Endometrium (tissue), 2 donors: ENCODE measurements at regions not wholly inside any gene's neighbourhood (a gene's known extent, or its start where the extent isn't known, plus 50 kb on each side); places are given as distances from the start of the nearest gene placed in this dataset.
"Not testable (repeated sequence)": the region's sequence is repeated elsewhere in the genome, so short reads cannot be mapped to it uniquely, and the experiment has no call there.

ENCODE experiments used
- FAIRE-seq: peaks from 2 replicates; lab custom pipeline; 2012; peaks lifted over from hg19 to GRCh38; lab: Jason Lieb, UNC
- donor health status: control.
- donor health status: control.

DNA sequence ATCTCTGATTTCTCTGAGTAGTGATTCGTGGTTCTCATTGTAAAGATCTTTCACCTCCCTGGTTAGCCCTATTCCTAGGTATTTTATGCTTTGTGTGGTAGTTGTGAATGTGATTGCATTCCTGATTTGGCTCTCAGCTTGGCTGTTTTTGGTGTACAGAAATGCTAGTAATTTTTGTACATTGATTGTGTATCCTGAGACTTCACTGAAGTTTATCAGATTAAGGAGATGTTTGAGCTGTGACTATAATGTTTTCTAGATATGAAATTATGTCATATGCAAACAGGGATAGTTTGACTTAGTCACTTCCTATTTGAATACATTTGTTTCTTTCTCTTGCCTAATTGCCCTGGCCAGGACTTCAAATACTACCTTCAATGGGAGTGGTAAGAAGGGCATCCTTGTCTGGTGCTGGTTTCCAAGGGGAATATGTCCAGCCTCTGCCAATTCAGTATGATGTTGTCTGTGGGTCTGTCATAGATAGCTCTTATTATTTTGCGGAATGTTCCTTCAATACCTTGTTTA, 251.9 kb upstream of the ZNF804A start:
- no peak for FAIRE-seq

DNA sequence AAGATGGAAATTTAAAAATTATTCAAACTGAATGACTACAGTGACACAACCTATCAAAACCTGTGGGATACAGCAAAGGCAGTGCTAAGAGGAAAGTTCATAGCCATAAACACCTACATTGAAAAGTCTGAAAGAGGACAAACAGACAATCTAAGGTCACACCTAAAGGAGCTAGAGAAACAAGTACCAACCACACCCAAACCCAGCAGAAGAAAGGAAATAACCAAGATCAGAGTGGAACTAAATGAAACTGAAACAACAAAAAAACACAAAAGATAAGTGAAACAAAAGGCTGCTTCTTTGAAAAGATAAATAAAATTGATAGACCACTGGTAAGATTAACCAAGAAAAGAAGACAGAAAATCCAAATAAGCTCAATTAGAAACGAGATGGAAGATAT, 247.2 kb upstream of the ZNF804A start:
- FAIRE-seq = no peak

DNA sequence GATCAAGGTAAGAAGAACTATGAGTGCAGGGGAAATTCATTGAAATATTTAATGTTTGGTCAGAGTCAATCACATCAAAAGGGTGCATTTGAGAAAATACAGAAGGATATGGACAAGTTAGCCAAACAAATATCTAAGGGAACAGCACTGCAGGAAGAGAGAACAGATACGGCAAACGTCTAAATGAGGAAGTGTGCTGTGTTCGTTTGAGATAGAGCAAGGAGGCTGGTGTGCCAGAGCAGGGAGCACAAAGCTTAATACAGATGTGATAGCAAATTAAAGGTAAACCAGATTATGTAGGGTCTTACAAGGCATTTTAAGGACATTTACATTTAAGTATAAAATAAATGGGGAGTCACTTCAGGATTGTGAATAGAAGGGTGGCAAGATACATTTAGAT, 241.3 kb upstream of the ZNF804A start:
- no peak for FAIRE-seq

DNA sequence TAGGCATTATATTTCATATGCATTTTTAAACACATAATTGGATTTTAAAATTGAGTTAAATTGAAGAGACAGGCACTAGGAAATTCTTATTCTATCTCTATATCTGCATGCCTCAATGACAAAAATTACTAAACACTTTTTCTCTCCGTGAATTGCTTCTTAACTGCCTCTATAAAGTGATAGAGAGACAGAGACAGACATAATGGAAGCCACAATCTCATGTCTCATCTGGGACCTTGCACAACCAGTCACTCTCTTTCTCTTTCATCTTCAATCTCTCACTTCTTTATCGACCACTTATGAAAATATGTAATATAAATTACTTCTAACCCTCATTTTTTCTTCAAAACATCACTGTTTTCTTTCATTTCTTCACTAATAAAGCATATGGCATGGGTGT, 238.9 kb upstream of the ZNF804A start:
- no peak for FAIRE-seq

DNA sequence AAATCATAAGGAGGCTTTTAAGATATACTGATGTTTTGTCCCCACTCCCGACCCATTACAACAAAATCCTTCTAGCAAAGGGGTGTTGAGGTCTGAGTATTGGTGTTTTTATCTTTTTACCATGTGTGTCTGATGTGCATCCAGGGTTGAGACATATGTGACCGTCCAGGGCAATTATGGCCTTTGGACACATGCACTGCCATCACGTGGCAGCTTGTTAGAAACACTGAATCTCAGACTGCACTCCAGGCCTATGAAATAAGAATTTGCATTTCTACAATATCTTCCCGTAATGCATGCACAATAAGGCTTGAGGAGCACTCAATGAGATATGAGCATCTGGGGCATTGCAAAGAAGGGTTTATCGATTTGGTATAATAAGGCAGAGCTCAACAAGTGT, 235.1 kb upstream of the ZNF804A start:
- no peak for FAIRE-seq

DNA sequence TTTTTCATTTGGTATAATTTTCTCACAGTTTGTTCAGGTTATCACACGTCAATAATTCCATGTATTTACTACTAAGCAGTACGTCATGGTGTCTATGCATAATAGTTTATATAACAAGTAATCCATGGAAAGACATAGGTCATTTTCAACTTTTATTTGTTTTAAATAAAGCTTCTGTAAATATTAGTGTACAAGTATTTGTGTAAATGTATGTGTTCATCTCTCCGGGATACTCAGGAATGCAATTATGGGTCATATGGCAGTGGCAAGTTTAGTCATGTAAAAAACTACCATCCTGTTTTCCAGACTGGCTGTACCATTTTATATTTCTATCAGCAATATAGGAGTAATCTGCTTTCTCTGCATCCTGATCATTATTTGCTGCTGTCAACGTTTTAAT, 231.1 kb upstream of the ZNF804A start:
- no peak for FAIRE-seq

DNA sequence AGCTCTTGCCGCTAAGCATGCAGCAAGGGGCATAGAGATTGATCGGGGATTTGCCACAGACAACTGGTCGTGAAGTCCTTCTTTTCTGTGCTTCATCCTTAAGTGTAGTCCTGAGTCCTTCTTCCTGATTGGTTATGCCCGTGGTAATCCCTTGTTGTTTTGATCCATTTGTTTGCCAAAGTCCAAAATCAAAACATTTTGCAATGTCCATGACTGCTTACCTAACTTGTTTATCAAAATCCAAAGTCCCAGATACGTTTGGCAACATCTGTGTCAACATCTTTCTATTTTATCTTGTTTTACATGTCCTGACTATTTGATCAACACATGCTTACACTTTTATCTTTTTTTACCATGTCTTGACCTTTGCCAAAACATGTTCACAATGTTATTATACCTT, 229.0 kb upstream of the ZNF804A start:
- FAIRE-seq = no peak

DNA sequence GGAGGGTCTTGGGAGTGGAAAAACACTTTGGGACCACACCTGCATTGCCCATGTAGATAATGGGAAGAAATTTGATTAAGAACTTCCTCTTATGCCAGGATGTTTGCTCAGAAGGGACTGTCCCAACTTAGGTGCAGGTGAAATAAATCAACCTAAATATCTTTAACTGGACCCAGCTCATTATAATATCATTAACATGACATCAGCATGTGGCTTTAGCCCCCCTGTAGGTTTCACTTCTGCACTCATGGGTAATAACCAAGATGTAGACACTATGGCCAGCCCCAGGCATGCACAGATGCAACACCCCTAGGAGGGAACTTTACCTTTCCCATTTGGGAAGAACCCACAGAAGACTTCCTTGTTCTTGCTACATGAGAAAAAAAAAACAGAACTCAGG, 227.4 kb upstream of the ZNF804A start:
- FAIRE-seq = no peak

DNA sequence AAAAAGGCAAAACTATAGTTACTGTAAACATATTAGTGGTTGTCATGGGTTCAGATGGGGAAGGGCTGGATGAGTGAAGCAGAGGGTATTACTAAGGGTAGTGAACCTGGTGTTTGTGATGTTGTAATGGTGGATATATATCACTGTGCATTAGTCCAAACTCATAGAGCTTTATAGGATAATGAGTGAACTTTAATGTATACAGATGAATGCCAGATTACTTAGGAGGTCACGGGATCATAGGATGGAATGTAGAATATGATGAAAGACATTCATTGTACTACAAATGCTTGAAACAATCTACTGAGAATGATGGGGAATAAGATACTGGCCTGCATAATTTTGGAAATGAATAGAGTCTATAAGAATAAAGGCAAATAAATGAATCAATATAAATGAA, 226.7 kb upstream of the ZNF804A start:
- no peak for FAIRE-seq

DNA sequence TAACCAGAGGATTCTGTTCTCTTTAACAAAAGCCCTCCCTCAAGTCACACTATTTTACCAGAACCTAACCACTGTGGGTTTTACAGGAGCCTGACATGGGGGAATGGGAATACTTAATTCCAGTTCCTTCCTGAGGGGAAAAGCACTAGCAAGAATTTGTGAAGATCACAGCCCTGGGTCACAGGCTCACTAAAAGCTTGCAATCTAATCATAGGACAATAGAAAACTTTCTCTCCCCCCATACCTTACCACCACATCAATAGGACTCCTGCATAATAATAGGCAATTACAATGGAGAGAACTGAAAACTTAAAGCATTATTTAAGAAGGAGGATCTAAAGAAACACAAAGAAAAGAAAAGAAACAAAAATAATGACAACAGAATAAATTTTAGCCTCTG, 225.8 kb upstream of the ZNF804A start:
- no peak for FAIRE-seq

DNA sequence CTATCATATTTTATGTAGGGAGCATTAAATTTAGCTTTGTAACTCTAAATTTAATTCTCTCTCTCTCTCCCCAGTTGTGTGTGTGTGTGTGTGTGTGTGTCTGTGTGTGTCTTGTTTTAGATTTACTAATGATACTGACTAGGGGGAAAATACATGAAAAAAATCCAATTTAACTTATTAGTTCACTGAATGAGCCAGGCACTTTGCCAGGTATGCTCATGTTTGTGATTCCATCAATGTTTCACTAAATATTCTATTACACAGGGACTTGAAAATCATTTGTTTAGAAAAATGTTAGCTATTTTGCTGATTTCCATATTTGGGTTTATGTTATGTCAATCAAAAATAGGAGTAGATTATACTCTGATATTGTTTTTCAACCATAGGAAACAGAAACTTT, 203.7 kb upstream of the ZNF804A start:
- no peak for FAIRE-seq

DNA sequence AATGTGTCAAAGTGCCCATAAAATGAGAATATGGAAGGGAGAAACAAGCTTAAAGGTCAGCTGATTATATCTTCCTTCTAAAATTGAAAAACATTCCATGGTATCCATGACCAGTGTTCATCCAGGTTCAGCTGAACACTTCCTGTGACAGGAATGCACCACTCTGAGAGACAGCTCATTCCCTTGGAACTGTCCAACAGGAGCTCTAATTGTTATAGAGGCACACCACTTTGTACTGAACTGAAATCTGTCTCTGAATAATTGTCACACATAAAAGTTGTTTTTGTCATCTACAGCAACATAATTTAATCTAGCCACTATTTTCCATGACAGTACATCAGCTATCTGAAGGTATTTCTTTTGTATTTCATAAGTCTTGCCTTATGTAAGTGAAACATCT, 195.9 kb upstream of the ZNF804A start:
- no peak for FAIRE-seq

DNA sequence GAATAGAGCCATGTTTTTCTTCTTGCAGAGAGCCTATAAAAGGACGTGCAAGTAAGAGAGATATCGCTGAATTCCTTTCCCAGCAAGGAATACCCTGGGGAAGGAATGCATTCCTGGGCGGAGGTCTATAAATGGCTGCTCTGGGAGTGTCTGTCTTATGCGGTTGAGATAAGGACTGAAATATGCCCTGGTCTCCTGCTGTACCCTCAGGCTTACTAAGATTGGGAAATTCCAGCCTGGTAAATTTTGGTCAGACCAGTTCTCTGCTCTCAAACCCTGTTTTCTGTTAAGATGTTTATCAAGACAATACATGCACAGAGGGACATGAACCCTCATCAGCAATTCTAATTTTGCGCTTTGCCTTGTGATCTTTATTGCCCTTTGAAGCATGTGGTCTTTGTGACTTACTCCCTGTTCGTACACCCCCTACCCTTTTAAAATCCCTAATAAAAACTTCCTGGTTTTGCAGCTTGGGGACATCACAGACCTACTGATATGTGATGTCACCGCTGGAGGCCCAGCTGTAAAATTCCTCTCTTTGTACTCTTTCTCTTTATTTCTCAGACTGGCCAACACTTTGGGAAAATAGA, 191.2 kb upstream of the ZNF804A start:
- FAIRE-seq = not testable (repeated sequence)

DNA sequence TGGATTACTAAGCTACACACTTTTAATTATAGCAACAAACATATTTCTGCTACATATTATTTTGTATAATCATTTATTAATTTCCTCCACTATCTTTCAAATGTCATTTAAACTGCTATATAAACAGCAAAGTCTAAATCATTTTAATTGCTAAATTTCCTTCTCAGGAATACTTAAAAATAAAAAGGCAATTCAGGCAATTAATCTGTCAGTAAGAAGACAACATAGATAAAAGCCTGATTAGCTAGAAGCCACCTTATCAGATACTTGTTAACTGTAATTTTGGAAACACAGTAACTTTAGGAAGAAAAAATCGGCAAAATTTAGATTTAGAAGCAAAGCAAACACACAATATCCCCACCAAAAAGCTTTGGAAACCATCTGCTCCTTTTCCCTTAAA, 188.2 kb upstream of the ZNF804A start:
- FAIRE-seq = no peak

DNA sequence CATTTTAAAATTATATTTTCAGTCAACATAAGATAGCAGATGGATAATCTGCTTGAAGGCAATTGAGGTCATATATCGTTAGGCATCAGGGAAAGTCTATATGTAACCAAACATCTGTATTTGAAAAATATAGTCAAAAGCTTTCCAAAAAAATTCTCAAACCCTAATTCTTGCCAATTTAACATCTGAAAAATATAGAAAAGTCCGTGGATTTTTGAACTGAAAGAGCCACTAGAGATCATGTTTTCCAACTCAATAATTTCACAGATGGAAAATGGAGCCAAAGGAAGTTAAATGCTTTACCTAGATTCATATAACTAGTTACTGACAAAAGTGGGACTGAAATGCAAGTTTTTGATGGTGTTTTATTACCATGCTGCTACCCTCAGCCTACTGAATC, 185.1 kb upstream of the ZNF804A start:
- no peak for FAIRE-seq

DNA sequence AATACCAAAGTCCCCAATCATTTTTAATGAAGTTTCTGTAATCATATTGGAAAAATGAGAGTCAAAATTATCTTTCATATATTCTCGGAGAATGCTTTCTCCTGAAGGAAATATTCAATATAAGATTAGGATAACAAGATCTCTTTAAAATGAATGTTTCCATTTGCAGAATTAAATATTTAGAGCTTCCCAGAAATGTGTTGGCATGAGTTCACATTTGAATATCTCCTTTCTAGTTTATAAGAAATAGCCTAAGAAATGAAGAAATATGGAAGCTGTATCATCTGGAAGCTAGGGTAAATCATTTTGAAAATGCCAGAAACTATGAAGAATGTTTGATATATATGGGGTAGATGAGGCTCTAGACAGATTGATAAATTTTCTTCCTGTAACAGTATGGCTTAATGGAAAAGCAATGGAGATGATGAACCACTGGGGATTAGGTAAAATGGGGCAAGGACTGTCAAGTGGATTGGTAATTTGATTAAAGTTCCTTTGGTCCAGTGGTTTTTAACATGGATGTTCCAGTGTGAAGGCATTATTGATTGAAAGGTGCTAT, 184.6 kb upstream of the ZNF804A start:
- no peak for FAIRE-seq

DNA sequence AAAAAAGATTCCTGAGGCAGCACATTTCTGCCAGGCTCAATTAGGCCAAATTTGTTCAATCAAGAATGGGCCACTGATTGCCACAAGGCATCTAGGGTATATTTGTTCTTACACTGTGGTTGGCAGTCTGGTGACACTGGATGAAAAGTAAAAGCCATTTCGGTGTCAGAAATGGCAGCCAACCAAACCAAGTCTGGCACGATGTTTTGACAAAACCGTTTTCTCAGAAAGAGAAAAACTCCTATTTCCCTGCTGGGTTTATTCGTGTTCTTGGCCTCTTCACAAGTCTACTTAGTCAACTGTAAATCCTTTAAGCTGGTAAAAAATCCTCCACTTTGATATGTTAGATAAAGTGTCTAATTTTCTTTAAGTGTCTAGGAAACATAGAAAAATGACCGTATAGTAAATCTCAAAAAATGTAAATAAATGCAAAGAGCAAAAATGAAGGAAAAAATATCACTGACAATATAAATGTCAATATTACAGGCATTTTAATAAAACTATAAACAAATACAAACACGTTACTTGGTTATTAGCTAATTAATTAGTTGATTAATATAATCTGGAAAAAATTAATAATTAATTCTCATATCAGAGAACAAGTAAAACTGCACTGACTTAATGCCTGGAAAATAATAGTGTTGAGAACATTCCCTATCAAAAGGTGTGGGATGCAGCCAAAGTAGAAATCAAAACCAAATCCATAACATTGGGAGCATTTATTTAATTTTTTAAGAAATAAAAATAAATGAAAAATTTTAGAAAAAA, 182.0 kb upstream of the ZNF804A start:
- FAIRE-seq = no peak

DNA sequence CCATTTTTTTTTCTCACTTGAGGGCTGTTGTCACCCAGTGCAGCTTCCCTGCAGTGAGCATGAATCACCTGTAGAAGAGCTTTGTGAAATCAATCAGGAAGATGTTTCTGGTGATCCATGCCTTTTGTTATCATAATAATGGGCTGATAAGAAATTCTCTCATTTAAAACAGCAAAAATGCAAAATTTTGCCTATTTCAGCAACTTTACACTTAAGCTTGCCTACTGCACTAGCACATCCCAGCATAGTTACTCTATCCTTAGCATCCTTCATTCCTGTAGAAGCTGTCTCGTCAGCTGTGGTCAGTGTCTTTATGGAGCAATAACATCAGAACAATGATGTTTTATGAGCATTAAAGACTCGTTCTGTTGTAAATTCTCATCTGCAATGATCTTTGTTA, 178.6 kb upstream of the ZNF804A start:
- FAIRE-seq = no peak

DNA sequence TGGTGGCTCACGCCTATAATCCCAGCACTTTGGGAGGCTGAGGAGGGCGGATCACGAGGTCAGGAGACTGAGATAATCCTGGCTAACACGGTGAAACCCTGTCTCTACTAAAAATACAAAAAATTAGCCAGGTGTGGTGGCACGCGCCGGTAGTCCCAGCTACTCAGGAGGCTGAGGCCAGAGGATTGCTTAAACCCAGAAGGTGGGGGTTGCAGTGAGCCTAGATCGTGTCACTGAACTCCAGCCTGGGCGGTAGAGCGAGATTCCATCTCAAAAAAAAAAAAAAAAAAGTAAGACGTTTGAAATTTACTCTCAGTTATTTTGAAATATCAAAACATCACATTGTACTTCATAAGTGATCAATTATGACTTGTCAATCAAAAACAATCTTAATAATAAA, 176.9 kb upstream of the ZNF804A start:
- not testable (repeated sequence) for FAIRE-seq

DNA sequence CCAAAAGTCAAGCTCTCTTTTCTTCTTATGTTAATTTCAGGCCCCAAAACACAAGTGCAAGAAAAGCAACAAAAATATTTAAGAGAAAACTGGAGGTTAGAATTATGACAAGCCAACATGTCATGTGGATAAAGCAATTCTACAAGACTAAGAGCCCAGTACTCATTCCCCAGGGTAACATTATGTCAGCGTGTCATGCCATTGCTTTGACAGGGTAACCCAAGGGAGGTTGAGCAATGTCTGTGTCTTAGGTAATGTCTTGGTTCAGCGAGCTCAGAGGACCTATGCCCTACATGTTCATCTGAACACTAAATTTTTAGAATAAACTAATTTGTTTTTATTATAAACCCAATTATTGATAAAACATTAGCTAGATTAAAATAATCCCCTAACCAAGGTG, 173.2 kb upstream of the ZNF804A start:
- FAIRE-seq = no peak

DNA sequence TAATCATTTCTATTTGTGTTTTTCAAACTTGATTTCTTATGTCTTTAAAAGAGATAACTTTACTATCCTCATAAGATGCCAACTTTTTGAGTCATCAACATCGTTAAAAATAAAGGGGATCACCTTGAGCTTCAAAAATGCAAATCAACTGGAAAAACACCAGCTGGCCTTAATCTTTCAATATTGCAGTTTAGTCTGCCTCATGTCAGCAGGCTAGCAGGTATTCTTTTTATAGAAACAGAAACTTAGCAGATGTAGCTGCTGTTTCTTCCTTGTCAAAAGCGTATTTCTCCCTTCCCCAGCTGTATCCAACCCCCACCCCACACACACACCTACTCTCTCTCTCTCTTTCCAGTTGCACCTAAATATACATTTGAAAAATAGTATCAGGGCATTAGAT, 154.1 kb upstream of the ZNF804A start:
- FAIRE-seq = no peak

DNA sequence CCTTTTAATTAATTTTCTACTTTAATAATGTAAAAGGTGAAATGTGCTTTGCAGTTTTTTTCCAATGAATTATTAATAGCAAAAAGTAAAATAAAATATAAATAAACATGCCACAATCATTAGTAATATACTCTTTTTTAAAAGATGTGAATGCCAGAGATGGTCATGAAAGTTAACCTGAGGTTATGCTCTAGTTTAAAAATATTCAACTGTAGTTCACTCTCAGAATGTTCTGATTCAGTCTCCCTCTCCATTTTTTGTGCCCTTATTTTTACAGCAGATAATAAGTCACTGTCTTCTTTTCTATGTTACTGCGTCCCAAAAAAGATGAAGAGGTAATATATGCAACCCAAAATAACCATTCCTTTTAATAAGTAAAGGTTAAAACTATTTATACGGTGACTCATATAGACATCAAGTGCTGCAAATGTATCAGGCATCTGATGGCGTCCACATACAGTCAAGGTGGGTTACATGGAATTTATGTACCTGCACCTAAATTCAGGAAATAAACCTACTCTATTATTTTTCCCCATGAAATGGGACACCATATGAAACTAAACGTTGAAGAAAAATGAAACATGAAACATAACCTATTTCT, 153.6 kb upstream of the ZNF804A start:
- no peak for FAIRE-seq

DNA sequence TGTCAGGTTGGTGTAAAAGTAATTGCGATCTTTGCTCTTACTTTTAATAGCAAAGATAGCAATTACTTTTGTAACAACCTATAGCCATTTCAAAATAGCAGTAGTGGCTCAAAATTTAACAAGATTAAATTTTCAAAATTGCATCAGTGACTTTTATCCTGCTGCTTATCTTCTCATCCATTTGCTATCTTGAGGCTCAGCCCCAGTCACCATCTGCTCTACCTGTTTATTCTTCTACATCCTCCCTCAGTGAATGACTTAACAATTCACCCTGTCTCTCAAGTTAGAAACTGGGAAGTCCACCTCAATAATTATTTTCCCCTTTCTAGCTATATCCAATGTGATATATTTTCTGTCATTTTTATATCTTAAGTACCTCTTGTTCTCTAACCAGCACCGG, 148.6 kb upstream of the ZNF804A start:
- FAIRE-seq = no peak
